MCF 10A (cell line): ENCODE measurements at regions not wholly inside any gene's neighbourhood (a gene's known extent, or its start where the extent isn't known, plus 50 kb on each side); places are given as distances from the start of the nearest gene placed in this dataset.

Experiments
- BruUV-seq: library from RNA; stranded (reverse); fragments of 400-500 nt; replicated peaks from 2 replicates; lab custom pipeline; 2021; lab: Mats Ljungman, UMichigan
- CTCF ChIA-PET: fragments of 300-600 bp; sonication (Branson Sonifier 250); formaldehyde crosslinking; extraction: SDS; loops from one replicate; lab custom pipeline; 2021; ENCODE audit warnings: antibody characterized with exemption, inconsistent platforms; lab: Yijun Ruan, JAX
- POLR2A ChIA-PET: fragments of 300-600, 350-650 bp; sonication (Branson Sonifier 250); formaldehyde crosslinking; extraction: SDS; loops from one replicate; lab custom pipeline; 2020; ENCODE audit warnings: antibody characterized with exemption, inconsistent platforms; lab: Yijun Ruan, JAX
- DNase-seq: peaks from one replicate; pipeline ENCODE4 v3.0.0-alpha.2; 2018; ENCODE audit not compliant: unreplicated experiment
- H3K27ac Mint-ChIP-seq: one replicate; pipeline ENCODE4 v1.8.0; 2022; ENCODE audit warnings: mild to moderate bottlenecking, low read depth, mixed read lengths; ENCODE audit not compliant: unreplicated experiment
- H3K27me3 Mint-ChIP-seq: one replicate; pipeline ENCODE4 v1.8.0; 2022; ENCODE audit warnings: mixed read lengths; ENCODE audit not compliant: insufficient read depth, unreplicated experiment
- H3K36me3 Mint-ChIP-seq: one replicate; pipeline ENCODE4 v1.8.0; 2022; ENCODE audit warnings: mild to moderate bottlenecking, moderate library complexity, mixed read lengths; ENCODE audit not compliant: insufficient read depth, unreplicated experiment
- H3K4me1 Mint-ChIP-seq: one replicate; pipeline ENCODE4 v1.8.0; 2022; ENCODE audit warnings: mixed read lengths; ENCODE audit not compliant: insufficient read depth, unreplicated experiment
- H3K4me3 Mint-ChIP-seq: one replicate; pipeline ENCODE4 v1.8.0; 2022; ENCODE audit warnings: mild to moderate bottlenecking, moderate library complexity, mixed read lengths; ENCODE audit not compliant: unreplicated experiment
- H3K9me3 Mint-ChIP-seq: one replicate; pipeline ENCODE4 v1.8.0; 2022; ENCODE audit warnings: mixed read lengths; ENCODE audit not compliant: unreplicated experiment
- intact Hi-C: fragments of 100-400 bp; cut with micrococcal nuclease; formaldehyde crosslinking; loops from 2 replicates; pipeline ENCODE4 v1.14.1; 2022
- TF ChIP-seq, protein P1 (sequence below): fragments of 200-600 bp; IDR thresholded peaks from one replicate; pipeline ENCODE4 v1.8.0; 2022; ENCODE audit warnings: antibody characterized with exemption, mild to moderate bottlenecking; ENCODE audit not compliant: unreplicated experiment

- DNase-seq, result no peak
- CTCF ChIA-PET, result interaction anchor here (1.4 kb wide), 1 partner anchor 65 kb away, joined by 7 read pairs; no protein-coding TSS in a partner anchor
- Mint-ChIP-seq H3K4me3 (no peak overlapping the region), H3K27ac (no peak overlapping the region), H3K4me1 (peaks cover 22% of the 10 kb centered on the region), H3K27me3 (no peaks in the 10 kb centered on the region), H3K9me3 (no peaks in the 10 kb centered on the region), H3K36me3 (no peaks in the 10 kb centered on the region)
- BruUV-seq, result no TSS peak
- POLR2A ChIA-PET, result no interaction called here
- TF ChIP-seq, protein P1, sequence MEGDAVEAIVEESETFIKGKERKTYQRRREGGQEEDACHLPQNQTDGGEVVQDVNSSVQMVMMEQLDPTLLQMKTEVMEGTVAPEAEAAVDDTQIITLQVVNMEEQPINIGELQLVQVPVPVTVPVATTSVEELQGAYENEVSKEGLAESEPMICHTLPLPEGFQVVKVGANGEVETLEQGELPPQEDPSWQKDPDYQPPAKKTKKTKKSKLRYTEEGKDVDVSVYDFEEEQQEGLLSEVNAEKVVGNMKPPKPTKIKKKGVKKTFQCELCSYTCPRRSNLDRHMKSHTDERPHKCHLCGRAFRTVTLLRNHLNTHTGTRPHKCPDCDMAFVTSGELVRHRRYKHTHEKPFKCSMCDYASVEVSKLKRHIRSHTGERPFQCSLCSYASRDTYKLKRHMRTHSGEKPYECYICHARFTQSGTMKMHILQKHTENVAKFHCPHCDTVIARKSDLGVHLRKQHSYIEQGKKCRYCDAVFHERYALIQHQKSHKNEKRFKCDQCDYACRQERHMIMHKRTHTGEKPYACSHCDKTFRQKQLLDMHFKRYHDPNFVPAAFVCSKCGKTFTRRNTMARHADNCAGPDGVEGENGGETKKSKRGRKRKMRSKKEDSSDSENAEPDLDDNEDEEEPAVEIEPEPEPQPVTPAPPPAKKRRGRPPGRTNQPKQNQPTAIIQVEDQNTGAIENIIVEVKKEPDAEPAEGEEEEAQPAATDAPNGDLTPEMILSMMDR, result no peak
- intact Hi-C loops, result no loop called here
Measured at GRCh38 chr2:41935825-41936224, 112.0 kb upstream of the PKDCC start.

DNA sequence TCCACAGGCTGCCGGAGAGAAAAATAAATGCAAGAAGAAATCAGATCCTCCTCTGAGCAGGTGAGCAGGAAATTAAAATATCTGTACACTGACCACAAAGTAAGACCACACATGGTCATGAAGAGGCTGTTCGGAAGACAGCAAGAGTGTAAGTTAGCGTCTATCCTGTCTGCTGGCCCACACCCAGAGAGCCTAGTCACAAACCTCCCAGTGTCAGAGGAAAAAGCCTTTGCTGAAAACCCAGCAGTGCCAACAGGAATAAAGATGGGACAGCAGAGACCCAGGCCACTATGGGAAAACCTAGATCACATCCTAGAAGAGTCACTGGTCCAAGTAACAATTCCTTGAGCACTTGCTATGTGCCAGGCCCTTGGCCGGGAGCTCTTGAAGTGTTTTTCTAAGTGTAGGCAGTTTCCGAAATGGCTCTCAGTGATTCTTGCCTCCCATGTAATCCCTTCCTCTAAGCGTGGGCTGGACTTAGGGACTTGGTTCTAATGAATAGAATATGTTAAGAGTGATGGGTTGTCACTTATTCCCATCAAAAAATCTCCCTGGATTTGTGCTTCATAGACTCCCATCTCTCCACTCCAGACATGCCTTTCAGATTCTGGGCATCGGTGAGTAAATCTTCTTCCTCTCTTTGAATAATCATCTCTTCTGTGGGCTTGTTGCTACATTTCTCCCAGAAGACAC lies 110.9 kb upstream of the PKDCC start:
- Mint-ChIP-seq H3K4me3 (no peak overlapping the region), H3K4me1 (peaks cover 16% of the 10 kb centered on the region), H3K36me3 (no peaks in the 10 kb centered on the region), H3K9me3 (no peaks in the 10 kb centered on the region), H3K27me3 (peaks cover 3% of the 10 kb centered on the region), H3K27ac (no peak overlapping the region)
- no peak for DNase-seq
- BruUV-seq, result no TSS peak
- POLR2A ChIA-PET, result no interaction called here
- TF ChIP-seq, protein P1, result no peak
- CTCF ChIA-PET, result interaction anchor here (0.7 to 2.2 kb wide), 2 partner anchors 67 to 1857 kb away, joined by 3 to 7 read pairs; no protein-coding TSS in a partner anchor
- intact Hi-C loops, result no loop called here

GRCh38 chr2:41937464-41937906 lies 110.3 kb upstream of the PKDCC start:
- TF ChIP-seq, protein P1, result no peak
- Mint-ChIP-seq H3K27me3 (peaks cover 9% of the 10 kb centered on the region), H3K9me3 (no peaks in the 10 kb centered on the region), H3K27ac (no peak overlapping the region), H3K4me3 (no peak overlapping the region), H3K36me3 (no peaks in the 10 kb centered on the region), H3K4me1 (peaks cover 16% of the 10 kb centered on the region)
- no TSS peak for BruUV-seq
- intact Hi-C loops, result no loop called here
- POLR2A ChIA-PET, result no interaction called here
- no peak for DNase-seq
- CTCF ChIA-PET, result interaction anchor here (0.5 to 2.2 kb wide), 5 partner anchors 68 to 1858 kb away, joined by 3 to 7 read pairs (median 3); no protein-coding TSS in a partner anchor

DNA sequence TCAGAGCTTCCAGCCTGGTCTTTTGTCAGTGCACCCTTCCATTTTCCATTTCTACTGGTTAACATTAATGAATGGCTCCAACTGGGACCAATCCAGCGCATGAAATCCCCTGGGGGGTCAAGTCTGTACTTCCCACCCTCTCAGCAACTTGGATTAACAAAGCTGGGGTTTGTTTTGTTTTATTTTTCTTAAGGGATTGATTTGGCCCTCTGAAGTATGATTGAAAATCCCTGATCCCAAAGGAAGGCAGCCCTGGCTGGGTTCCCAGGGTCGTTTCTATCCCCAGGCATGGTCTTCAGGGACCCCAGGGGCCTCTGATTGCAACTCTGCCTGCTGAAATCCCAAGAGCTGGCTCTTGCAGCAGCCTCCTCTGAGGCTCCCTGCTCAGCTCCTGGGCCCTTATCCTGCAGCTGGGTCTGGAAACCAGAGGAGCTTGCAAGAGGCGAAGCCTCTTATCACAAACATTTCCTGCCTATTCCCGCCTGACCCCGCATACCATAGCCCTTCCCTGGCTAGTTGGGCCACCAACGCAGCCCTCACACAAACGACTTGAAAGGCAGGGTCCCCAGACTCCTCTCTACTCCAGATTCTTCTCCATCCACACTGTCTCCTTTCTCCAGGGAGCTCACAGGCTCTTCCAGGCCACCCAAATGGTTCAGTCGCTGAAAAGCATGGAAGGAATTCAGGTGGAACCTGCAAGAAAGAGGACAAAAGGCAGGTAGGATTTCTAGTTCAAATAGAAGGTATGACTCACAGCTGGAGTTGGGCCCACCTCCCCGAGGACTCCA lies 109.7 kb upstream of the PKDCC start:
- Mint-ChIP-seq H3K27me3 (peaks cover 11% of the 10 kb centered on the region), H3K9me3 (no peaks in the 10 kb centered on the region), H3K27ac (no peak overlapping the region), H3K36me3 (no peaks in the 10 kb centered on the region), H3K4me3 (no peak overlapping the region), H3K4me1 (peaks cover 16% of the 10 kb centered on the region)
- ChIA-PET CTCF (interaction anchor here (0.5 to 2.2 kb wide), 5 partner anchors 68 to 1285 kb away, joined by 3 to 7 read pairs (median 3); no protein-coding TSS in a partner anchor), POLR2A (no interaction called here)
- intact Hi-C loops, result no loop called here
- TF ChIP-seq, protein P1, result no peak
- no peak for DNase-seq
- BruUV-seq, result no TSS peak
